ENCODE measurements at regions not wholly inside any gene's neighbourhood (a gene's known extent, or its start where the extent isn't known, plus 50 kb on each side); places are given as distances from the start of the nearest gene placed in this dataset.

- intact Hi-C loops (cut with DNase I), result no loop called here
- DNase-seq (ENCODE audit: low spot score), result no peak
These were observed 49.9 kb upstream of the FOXN3 start for GRCh38 chr14:89466944-89467343.

All from posterior vena cava (tissue), 2 donors.